PFSK-1 (cell line): ENCODE measurements at regions not wholly inside any gene's neighbourhood (a gene's known extent, or its start where the extent isn't known, plus 50 kb on each side); places are given as distances from the start of the nearest gene placed in this dataset.

ENCODE experiments used
- POLR2AphosphoS5 ChIP-seq: IDR thresholded peaks from 2 replicates; pipeline ENCODE4 v1.6.1; 2012; ENCODE audit warnings: low read depth, mild to moderate bottlenecking, control low read depth, low read length, moderate library complexity
- SIN3A ChIP-seq: IDR thresholded peaks from 2 replicates; pipeline ENCODE4 v1.6.1; 2012; ENCODE audit warnings: mild to moderate bottlenecking, low read length, moderate library complexity, borderline replicate concordance; ENCODE audit not compliant: insufficient read depth
- TAF1 ChIP-seq: IDR thresholded peaks from 2 replicates; pipeline ENCODE4 v1.6.1; 2012; ENCODE audit warnings: low read length, control low read depth, borderline replicate concordance; ENCODE audit not compliant: insufficient read depth

- TF ChIP-seq TAF1 (no peak), POLR2AphosphoS5 (no peak; the same call in 1 of the 2 replicates), SIN3A (no peak)
These were observed 772.0 kb upstream of the ACO1 start for GRCh38 chr9:31612336-31613030.
